Adipocyte (in vitro differentiated cells): ENCODE measurements at regions not wholly inside any gene's neighbourhood (a gene's known extent, or its start where the extent isn't known, plus 50 kb on each side); places are given as distances from the start of the nearest gene placed in this dataset.
A peak's percentile ranks its signal among the peaks of the same experiment; 100 is the strongest.

Experiments
- DNase-seq: peaks from one replicate; pipeline ENCODE4 v3.0.0-alpha.2; 2015; ENCODE audit warnings: low read depth
- H3K27me3 ChIP-seq: replicated peaks from 2 replicates; pipeline ENCODE4 v1.7.0; 2013; ENCODE audit warnings: mild to moderate bottlenecking, low read length, moderate library complexity; ENCODE audit not compliant: control insufficient read depth, insufficient read depth
- H3K36me3 ChIP-seq: 2 replicates; pipeline ENCODE4 v1.7.0; 2013; ENCODE audit warnings: low read length, mild to moderate bottlenecking, moderate library complexity; ENCODE audit not compliant: control insufficient read depth, insufficient read depth, severe bottlenecking
- H3K4me1 ChIP-seq: 2 replicates; pipeline ENCODE4 v1.7.0; 2013; ENCODE audit warnings: mild to moderate bottlenecking, low read length, moderate library complexity; ENCODE audit not compliant: control insufficient read depth, insufficient read depth
- H3K4me3 ChIP-seq: 2 replicates; pipeline ENCODE4 v1.7.0; 2013; ENCODE audit warnings: mild to moderate bottlenecking, low read length, moderate library complexity
- H3K9ac ChIP-seq: 2 replicates; pipeline ENCODE4 v1.7.0; 2013; ENCODE audit warnings: mild to moderate bottlenecking, low read length, moderate library complexity
- H3K9me3 ChIP-seq: 2 replicates; pipeline ENCODE4 v1.7.0; 2013; ENCODE audit warnings: mild to moderate bottlenecking, low read length, moderate library complexity; ENCODE audit not compliant: control insufficient read depth

- DNase-seq = no peak
- Histone ChIP-seq H3K4me1 (peaks cover 3% of the 10 kb centered on the region), H3K4me3 (no peak overlapping the region), H3K9me3 (no peaks in the 10 kb centered on the region), H3K27me3 (peaks cover 3% of the 10 kb centered on the region), H3K9ac (no peak overlapping the region), H3K36me3 (no peaks in the 10 kb centered on the region)
These were observed 378.6 kb downstream of the REEP3 start for GRCh38 chr10:63899673-63900300.

- H3K4me1 ChIP-seq = peaks cover 3% of the 10 kb centered on the region
- DNase-seq = no peak
These were observed 380.0 kb downstream of the REEP3 start for GRCh38 chr10:63901228-63901627.

DNA sequence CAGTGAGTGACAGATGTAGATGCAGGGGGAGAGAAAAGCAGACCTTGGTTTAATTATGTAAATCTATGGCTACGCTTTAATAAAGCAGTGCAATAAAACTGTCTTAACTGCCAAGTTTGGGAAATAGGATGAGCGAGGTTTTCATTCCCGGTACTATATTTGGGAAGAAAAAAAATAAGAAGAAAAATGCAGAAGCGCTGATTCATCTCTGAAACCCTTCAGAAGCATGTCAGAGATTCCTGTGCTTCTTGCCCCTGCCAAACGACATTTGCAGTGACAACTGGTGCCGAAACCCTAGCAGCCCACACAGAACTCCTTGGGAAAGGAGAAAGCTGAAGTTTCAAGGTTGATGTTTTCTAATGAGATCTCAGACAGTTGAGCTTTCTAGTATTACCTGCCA is 380.7 kb downstream of the REEP3 start:
- no peaks in the 10 kb centered on the region for H3K27me3 ChIP-seq
- H3K9me3 ChIP-seq = no peaks in the 10 kb centered on the region
- no peaks in the 10 kb centered on the region for H3K36me3 ChIP-seq
- no peak overlapping the region for H3K9ac ChIP-seq
- peaks cover 3% of the 10 kb centered on the region for H3K4me1 ChIP-seq
- no peak overlapping the region for H3K4me3 ChIP-seq
- peak; percentile 59 for DNase-seq

More at GRCh38 chr10:63901228-63901627, 380.0 kb downstream of the REEP3 start:
- Histone ChIP-seq H3K36me3 (no peaks in the 10 kb centered on the region), H3K4me3 (no peak overlapping the region), H3K9ac (no peak overlapping the region), H3K27me3 (no peaks in the 10 kb centered on the region), H3K9me3 (no peaks in the 10 kb centered on the region)

DNA sequence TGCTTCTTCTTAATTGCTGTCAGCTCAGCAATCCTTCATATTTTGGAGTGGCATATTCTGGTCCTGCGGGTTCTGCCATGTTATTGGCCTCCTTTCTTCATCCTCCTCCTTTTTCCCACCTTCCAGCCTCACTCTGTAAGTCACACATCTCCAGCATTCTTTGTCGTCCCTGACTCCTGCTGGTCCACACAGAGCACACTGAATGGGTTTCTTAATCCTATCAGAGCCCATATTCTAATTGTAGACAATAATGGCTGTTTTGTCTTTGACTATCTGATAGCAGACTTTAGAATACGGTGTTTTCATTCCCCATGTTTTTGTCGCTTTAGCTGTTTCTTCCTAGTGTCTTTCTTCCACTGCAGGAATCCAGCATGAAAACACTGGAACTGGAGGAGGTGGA is 389.6 kb downstream of the REEP3 start:
- Histone ChIP-seq H3K9me3 (no peaks in the 10 kb centered on the region), H3K4me1 (no peaks in the 10 kb centered on the region), H3K27me3 (peaks cover 35% of the 10 kb centered on the region), H3K4me3 (no peak overlapping the region), H3K36me3 (no peaks in the 10 kb centered on the region), H3K9ac (no peak overlapping the region)
- no peak for DNase-seq

DNA sequence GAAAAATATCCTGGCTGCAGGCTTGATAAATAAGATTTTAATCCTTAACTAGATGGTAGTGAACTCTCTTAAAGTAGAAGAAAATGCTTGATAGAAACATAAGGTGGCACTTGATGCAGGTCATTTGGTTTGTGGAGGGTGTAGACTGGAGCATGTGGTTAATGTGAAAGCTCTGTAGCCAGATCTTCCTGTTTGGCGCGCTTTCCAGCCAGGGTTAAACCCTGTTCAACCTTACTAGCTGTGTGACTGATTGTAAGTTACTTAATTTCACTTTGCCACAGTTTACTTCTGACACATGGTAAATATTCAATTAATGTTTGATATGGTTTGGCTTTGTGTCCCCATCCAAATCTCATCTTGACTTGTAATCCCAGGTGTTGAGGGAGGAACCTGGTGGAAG is 394.0 kb downstream of the REEP3 start:
- H3K4me3 ChIP-seq = no peak overlapping the region
- peaks cover 4% of the 10 kb centered on the region for H3K4me1 ChIP-seq
- no peak for DNase-seq
- H3K9me3 ChIP-seq = no peaks in the 10 kb centered on the region
- peaks cover 24% of the 10 kb centered on the region for H3K27me3 ChIP-seq
- H3K9ac ChIP-seq = no peak overlapping the region
- no peaks in the 10 kb centered on the region for H3K36me3 ChIP-seq

DNA sequence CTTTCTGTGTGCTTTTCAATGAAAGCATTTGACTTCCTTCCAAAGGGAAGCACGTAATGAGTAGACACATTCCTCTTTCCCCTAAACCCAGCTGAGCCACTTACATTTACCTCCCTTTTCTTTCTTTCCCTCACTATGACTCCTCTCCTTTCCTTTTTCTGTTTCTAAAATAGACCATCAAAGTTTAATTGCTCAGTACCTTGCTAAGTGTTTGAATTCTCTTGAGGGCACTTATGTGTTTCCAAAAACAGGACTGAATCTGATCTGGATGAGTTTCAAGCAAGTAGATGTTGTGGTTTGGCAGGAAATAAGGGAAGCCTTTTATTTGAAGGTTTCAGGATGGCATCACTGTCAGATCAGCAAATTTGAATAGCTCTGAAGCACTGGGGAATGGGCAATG is 396.2 kb downstream of the REEP3 start:
- no peaks in the 10 kb centered on the region for H3K9me3 ChIP-seq
- peak; percentile 2 for DNase-seq
- no peak overlapping the region for H3K9ac ChIP-seq
- H3K4me1 ChIP-seq = peaks cover 4% of the 10 kb centered on the region
- H3K27me3 ChIP-seq = peaks cover 14% of the 10 kb centered on the region
- no peaks in the 10 kb centered on the region for H3K36me3 ChIP-seq
- no peak overlapping the region for H3K4me3 ChIP-seq

GRCh38 chr10:63919575-63920279 is 398.5 kb downstream of the REEP3 start:
- no peak overlapping the region for H3K4me3 ChIP-seq
- H3K36me3 ChIP-seq = no peaks in the 10 kb centered on the region
- H3K9me3 ChIP-seq = no peaks in the 10 kb centered on the region
- DNase-seq = no peak
- H3K9ac ChIP-seq = no peak overlapping the region
- H3K27me3 ChIP-seq = peaks cover 5% of the 10 kb centered on the region
- H3K4me1 ChIP-seq = peaks cover 8% of the 10 kb centered on the region

- no peak for DNase-seq
- peaks cover 8% of the 10 kb centered on the region for H3K4me1 ChIP-seq
- no peak overlapping the region for H3K9ac ChIP-seq
- H3K9me3 ChIP-seq = no peaks in the 10 kb centered on the region
- H3K4me3 ChIP-seq = no peak overlapping the region
- H3K27me3 ChIP-seq = peaks cover 6% of the 10 kb centered on the region
- H3K36me3 ChIP-seq = no peaks in the 10 kb centered on the region
These were observed 399.7 kb downstream of the REEP3 start for GRCh38 chr10:63920926-63921325.

DNA sequence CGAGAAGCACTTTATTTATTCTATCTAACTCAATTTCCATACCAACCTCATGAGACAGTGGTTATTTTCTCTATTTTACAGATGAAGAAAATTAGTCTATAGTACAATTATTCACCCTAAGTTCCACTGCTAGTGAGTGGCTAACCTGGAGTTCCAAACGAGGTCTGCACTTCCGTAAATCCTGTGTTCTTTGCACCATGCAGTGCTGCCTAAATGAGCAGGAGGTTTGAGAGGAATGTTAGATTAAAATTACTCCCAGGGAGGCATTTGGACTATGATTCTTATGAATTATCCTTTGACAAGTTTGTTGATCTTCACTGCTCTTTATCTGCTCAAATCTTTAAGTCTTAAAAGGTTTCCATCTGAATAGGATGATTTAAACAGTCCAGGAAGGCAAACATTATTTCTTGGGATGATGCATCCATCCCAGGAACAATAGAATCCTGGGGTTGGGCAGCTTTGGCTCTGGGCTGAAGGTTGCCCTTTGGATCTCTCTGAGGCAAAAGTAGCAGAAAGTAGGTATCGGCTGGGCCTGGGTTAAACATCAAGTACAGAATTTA is 400.8 kb downstream of the REEP3 start:
- no peak for DNase-seq

DNA sequence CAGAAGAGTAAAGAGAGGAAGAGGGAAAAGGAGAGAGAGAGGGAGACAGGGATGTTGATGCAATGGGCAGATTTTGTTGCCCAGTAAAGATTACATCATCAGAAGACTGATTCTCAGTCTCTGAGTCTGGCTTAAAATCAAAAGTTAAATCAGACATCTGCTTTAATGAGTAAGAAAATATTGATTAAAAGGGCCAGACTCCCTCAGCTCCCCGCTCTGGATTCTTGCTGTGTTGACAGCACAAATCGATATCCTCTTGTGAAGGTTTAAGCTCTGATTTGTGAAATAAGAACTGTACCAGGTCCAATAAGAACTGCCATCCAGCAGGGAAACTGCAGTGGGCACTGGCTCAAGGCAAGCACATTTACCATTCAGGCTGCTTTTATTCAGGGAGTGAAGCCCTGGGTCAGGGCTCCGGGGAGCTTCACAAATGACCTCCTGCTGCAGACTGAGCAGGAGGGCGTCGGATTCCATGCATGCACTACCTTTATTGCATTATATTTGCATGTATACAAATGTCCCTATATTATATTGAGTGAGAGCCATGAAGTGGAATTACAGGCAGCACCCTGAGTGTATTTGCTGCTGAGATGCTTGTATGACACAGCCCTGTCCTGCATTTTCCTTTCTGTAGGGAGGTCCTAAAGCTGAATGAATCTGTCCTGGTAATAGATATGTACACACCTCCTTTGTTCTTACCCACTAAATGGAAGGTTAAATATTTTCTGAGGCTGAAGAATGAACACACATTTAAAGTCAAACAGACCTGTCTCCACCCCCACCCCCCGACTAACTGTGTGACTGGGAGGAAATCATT is 401.5 kb downstream of the REEP3 start:
- Histone ChIP-seq H3K4me3 (no peak overlapping the region), H3K9me3 (no peaks in the 10 kb centered on the region), H3K36me3 (no peaks in the 10 kb centered on the region), H3K27me3 (peaks cover 6% of the 10 kb centered on the region), H3K9ac (no peak overlapping the region), H3K4me1 (peaks cover 8% of the 10 kb centered on the region)
- DNase-seq = peak; percentile 7

More for the DNA sequence above, 400.8 kb downstream of the REEP3 start:
- no peak overlapping the region for H3K9ac ChIP-seq
- H3K4me3 ChIP-seq = no peak overlapping the region
- H3K27me3 ChIP-seq = peaks cover 6% of the 10 kb centered on the region
- no peaks in the 10 kb centered on the region for H3K36me3 ChIP-seq
- no peaks in the 10 kb centered on the region for H3K9me3 ChIP-seq
- H3K4me1 ChIP-seq = peaks cover 8% of the 10 kb centered on the region

GRCh38 chr10:63929831-63930467 is 408.7 kb downstream of the REEP3 start:
- DNase-seq = no peak

More at GRCh38 chr10:63929831-63930467, 408.7 kb downstream of the REEP3 start:
- Histone ChIP-seq H3K9me3 (no peaks in the 10 kb centered on the region), H3K4me3 (no peak overlapping the region), H3K4me1 (no peaks in the 10 kb centered on the region), H3K36me3 (no peaks in the 10 kb centered on the region), H3K9ac (no peak overlapping the region), H3K27me3 (peaks cover 14% of the 10 kb centered on the region)
